A549 (cell line): ENCODE measurements at regions not wholly inside any gene's neighbourhood (a gene's known extent, or its start where the extent isn't known, plus 50 kb on each side); places are given as distances from the start of the nearest gene placed in this dataset.

ENCODE experiments used
- ATAC-seq, 2 experiments: fragments of 200-7000 bp in 1 of 2; fragments of >200 bp in 1 of 2; cut with Nextera tagmentation in 1 of 2; cut with Tn5 transposase in 1 of 2; 3 replicates each; pipeline versions ENCODE4 v1.8.0 to v1.9.1; 2018 to 2020; ENCODE audit warnings: mild to moderate bottlenecking in 1 of 2, moderate library complexity in 1 of 2
- CTCF ChIA-PET: fragments of 300-600 bp; sonication (Branson Sonifier 250); formaldehyde crosslinking; extraction: SDS; loops from one replicate; lab custom pipeline; 2021; ENCODE audit warnings: antibody characterized with exemption, inconsistent platforms; lab: Yijun Ruan, JAX
- POLR2A ChIA-PET: fragments of 350-600 bp; formaldehyde crosslinking; extraction: SDS; loops from one replicate; lab custom pipeline; 2021; ENCODE audit warnings: antibody characterized with exemption, inconsistent platforms; lab: Yijun Ruan, JAX
- DNase-seq, 2 experiments: peaks; one replicate each; pipeline versions ENCODE4 v3.0.0 to v3.0.0-alpha.2; 2011 to 2016; ENCODE audit warnings: low read depth in 1 of 2, low spot score in 1 of 2
- FAIRE-seq: peaks from 2 replicates; lab custom pipeline; 2011; peaks lifted over from hg19 to GRCh38; lab: Jason Lieb, UNC
- H3K27ac ChIP-seq, 2 experiments: fragments of >200 bp; sonication (Bioruptor Twin); formaldehyde crosslinking; 3 replicates each; pipeline ENCODE4 v1.5.1; 2016 to 2017
- H3K4me1 ChIP-seq: fragments of >200 bp; sonication (Bioruptor Twin); formaldehyde crosslinking; 3 replicates; pipeline ENCODE4 v1.6.1; 2016
- H3K4me2 ChIP-seq: fragments of >200 bp; sonication (Bioruptor Twin); formaldehyde crosslinking; 3 replicates; pipeline ENCODE4 v1.6.1; 2016
- H3K4me3 ChIP-seq: fragments of >200 bp; sonication (Bioruptor Twin); formaldehyde crosslinking; 3 replicates; pipeline ENCODE4 v1.5.1; 2016
- H3K9me3 ChIP-seq: fragments of >200 bp; sonication (Bioruptor Twin); formaldehyde crosslinking; 3 replicates; pipeline ENCODE4 v1.6.1; 2016
- ATOH8 ChIP-seq: fragments of 250-450 bp; sonication (Bioruptor Pico); IDR thresholded peaks from 2 replicates; pipeline ENCODE4 v1.5.0; 2020; ENCODE audit warnings: low read depth, mild to moderate bottlenecking, moderate library complexity
- CBX8 ChIP-seq: fragments of 200-600 bp; sonication (generic); IDR thresholded peaks from 2 replicates; pipeline ENCODE4 v1.6.1; 2016
- CEBPB ChIP-seq, 2 experiments: fragments of >200 bp in 1 of 2; sonication (Bioruptor Twin) in 1 of 2; formaldehyde crosslinking in 1 of 2; IDR thresholded peaks; 2 replicates each; pipeline ENCODE4 v1.6.1; 2012 to 2016
- EHF ChIP-seq: fragments of 250-450 bp; sonication (Bioruptor Pico); IDR thresholded peaks from 2 replicates; pipeline ENCODE4 v1.5.0; 2020; ENCODE audit warnings: mild to moderate bottlenecking
- ESRRA ChIP-seq: fragments of 150-350 bp; IDR thresholded peaks from 2 replicates; pipeline ENCODE4 v1.6.1; 2014; ENCODE audit warnings: mild to moderate bottlenecking, low read length, borderline replicate concordance
- FOSL2 ChIP-seq, 2 experiments: fragments of 450-650 bp in 1 of 2; fragments of >200 bp in 1 of 2; sonication (Bioruptor Twin) in 1 of 2; formaldehyde crosslinking; IDR thresholded peaks; 2 replicates each; pipeline versions ENCODE4 v1.5.0 to v1.6.1; 2016 to 2020; ENCODE audit warnings: mild to moderate bottlenecking in 1 of 2, moderate library complexity in 1 of 2
- FOXS1 ChIP-seq: fragments of 250-450 bp; sonication (Bioruptor Pico); IDR thresholded peaks from 2 replicates; pipeline ENCODE4 v1.5.0; 2020; ENCODE audit warnings: mild to moderate bottlenecking, moderate library complexity
- GATA3 ChIP-seq: IDR thresholded peaks from 2 replicates; pipeline ENCODE4 v1.6.1; 2012; ENCODE audit warnings: borderline replicate concordance
- HEYL ChIP-seq: fragments of 250-450 bp; sonication (Bioruptor Pico); IDR thresholded peaks from 2 replicates; pipeline ENCODE4 v1.8.0; 2021; ENCODE audit warnings: mild to moderate bottlenecking, moderate library complexity
- HOXB13 ChIP-seq: fragments of 250-450 bp; sonication (Bioruptor Pico); IDR thresholded peaks from 2 replicates; pipeline ENCODE4 v1.5.0; 2020; ENCODE audit warnings: low read depth, mild to moderate bottlenecking, moderate library complexity
- MAFK ChIP-seq: fragments of 450-650 bp; IDR thresholded peaks from 2 replicates; pipeline ENCODE4 v1.6.1; 2014; ENCODE audit not compliant: partially characterized antibody
- MAZ ChIP-seq: fragments of 150-350 bp; IDR thresholded peaks from 2 replicates; pipeline ENCODE4 v1.6.1; 2014; ENCODE audit warnings: antibody characterized with exemption, low read depth, low read length, borderline replicate concordance
- MYC ChIP-seq: IDR thresholded peaks from 2 replicates; pipeline ENCODE4 v1.6.1; 2012; ENCODE audit warnings: mild to moderate bottlenecking, inconsistent platforms, low read length, improper control_type of control experiment, borderline replicate concordance
- NFE2L2 ChIP-seq: fragments of 150-350 bp; conservative IDR thresholded peaks from 2 replicates; pipeline ENCODE4 v1.6.1; 2014; ENCODE audit warnings: low read length
- NPAS2 ChIP-seq: fragments of 250-450 bp; sonication (Bioruptor Pico); IDR thresholded peaks from 2 replicates; pipeline ENCODE4 v1.8.0; 2022; ENCODE audit warnings: mild to moderate bottlenecking, moderate library complexity, borderline replicate concordance
- NR3C1 ChIP-seq: fragments of >200 bp; sonication (Bioruptor Twin); formaldehyde crosslinking; IDR thresholded peaks from 3 replicates; pipeline ENCODE4 v1.6.1; 2017
- PBX3 ChIP-seq: IDR thresholded peaks from 2 replicates; pipeline ENCODE4 v1.6.1; 2012
- POLR2AphosphoS2 ChIP-seq: conservative IDR thresholded peaks from 2 replicates; pipeline ENCODE4 v1.6.1; 2012; ENCODE audit warnings: low read length, improper control_type of control experiment, inconsistent platforms
- RARB ChIP-seq: fragments of 250-450 bp; sonication (Bioruptor Pico); IDR thresholded peaks from 2 replicates; pipeline ENCODE4 v1.8.0; 2021; ENCODE audit warnings: mild to moderate bottlenecking, moderate library complexity
- SMC3 ChIP-seq: fragments of >200 bp; sonication (Bioruptor Twin); formaldehyde crosslinking; IDR thresholded peaks from 3 replicates; pipeline ENCODE4 v1.6.1; 2018; ENCODE audit warnings: inconsistent platforms
- TFCP2L1 ChIP-seq: fragments of 250-450 bp; sonication (Bioruptor Pico); IDR thresholded peaks from 2 replicates; pipeline ENCODE4 v1.5.0; 2021; ENCODE audit warnings: mild to moderate bottlenecking
- ZSCAN20 ChIP-seq: fragments of 250-450 bp; sonication (Bioruptor Pico); IDR thresholded peaks from 2 replicates; pipeline ENCODE4 v1.8.0; 2022; ENCODE audit warnings: mild to moderate bottlenecking, moderate library complexity
- WGBS: methylation state at CpG from one replicate; pipeline ENCODE4 v1.1.6; 2017; ENCODE audit errors: missing lambda C conversion rate; 5-methylcytosine and 5-hydroxymethylcytosine counted together
- TF ChIP-seq, protein P1 (sequence below): fragments of >200 bp; sonication (Bioruptor Twin); formaldehyde crosslinking; IDR thresholded peaks from 3 replicates; pipeline ENCODE4 v1.5.1; 2016
- TF ChIP-seq, protein P2 (sequence below): fragments of >200 bp; sonication (Bioruptor Twin); formaldehyde crosslinking; IDR thresholded peaks from 3 replicates; pipeline ENCODE4 v1.6.1; 2016
- TF ChIP-seq, protein P3 (sequence below): IDR thresholded peaks from 2 replicates; pipeline ENCODE4 v1.6.1; 2012; ENCODE audit warnings: low read depth, borderline replicate concordance

- H3K4me3 ChIP-seq, result no peak overlapping the region
- POLR2A ChIA-PET, result no interaction called here
- H3K4me2 ChIP-seq, result no peak overlapping the region
- DNase-seq, result no peak
- CTCF ChIA-PET, result no interaction called here
- H3K27ac ChIP-seq, result no peak overlapping the region
- no peaks in the 10 kb centered on the region for H3K9me3 ChIP-seq
- FAIRE-seq, result no peak
- H3K4me1 ChIP-seq, result no peaks in the 10 kb centered on the region
- no peak for TF ChIP-seq NR3C1
- no peak for TF ChIP-seq ESRRA
- no peak for TF ChIP-seq FOSL2 (IDR thresholded peaks at IDR 0.05)
- no peak for TF ChIP-seq FOSL2 (CRISPR knock-in tag; IDR thresholded peaks at IDR 0.05)
- TF ChIP-seq CEBPB (IDR thresholded peaks at IDR 0.05), result no peak
- no peak for TF ChIP-seq GATA3
- no peak for TF ChIP-seq CBX8
- TF ChIP-seq TFCP2L1 (CRISPR knock-in tag), result no peak
- TF ChIP-seq MYC, result no peak
- TF ChIP-seq, protein P1, sequence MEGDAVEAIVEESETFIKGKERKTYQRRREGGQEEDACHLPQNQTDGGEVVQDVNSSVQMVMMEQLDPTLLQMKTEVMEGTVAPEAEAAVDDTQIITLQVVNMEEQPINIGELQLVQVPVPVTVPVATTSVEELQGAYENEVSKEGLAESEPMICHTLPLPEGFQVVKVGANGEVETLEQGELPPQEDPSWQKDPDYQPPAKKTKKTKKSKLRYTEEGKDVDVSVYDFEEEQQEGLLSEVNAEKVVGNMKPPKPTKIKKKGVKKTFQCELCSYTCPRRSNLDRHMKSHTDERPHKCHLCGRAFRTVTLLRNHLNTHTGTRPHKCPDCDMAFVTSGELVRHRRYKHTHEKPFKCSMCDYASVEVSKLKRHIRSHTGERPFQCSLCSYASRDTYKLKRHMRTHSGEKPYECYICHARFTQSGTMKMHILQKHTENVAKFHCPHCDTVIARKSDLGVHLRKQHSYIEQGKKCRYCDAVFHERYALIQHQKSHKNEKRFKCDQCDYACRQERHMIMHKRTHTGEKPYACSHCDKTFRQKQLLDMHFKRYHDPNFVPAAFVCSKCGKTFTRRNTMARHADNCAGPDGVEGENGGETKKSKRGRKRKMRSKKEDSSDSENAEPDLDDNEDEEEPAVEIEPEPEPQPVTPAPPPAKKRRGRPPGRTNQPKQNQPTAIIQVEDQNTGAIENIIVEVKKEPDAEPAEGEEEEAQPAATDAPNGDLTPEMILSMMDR, result no peak
- TF ChIP-seq FOXS1 (CRISPR knock-in tag), result no peak
- TF ChIP-seq, all 56 proteins: peak for 0
- ATAC-seq, result no peak
- WGBS, result 48% methylated on average over 2 of the region's 2 CpGs
These were observed 1528.6 kb upstream of the SLC10A2 start for GRCh38 chr13:104594806-104595205.

GRCh38 chr13:104593693-104594092 is 1527.5 kb upstream of the SLC10A2 start:
- ATAC-seq (no peak), DNase-seq (no peak), FAIRE-seq (no peak)
- H3K4me2 ChIP-seq, result no peak overlapping the region
- H3K27ac ChIP-seq, result no peak overlapping the region
- ChIA-PET CTCF (no interaction called here), POLR2A (no interaction called here)
- H3K9me3 ChIP-seq, result no peaks in the 10 kb centered on the region
- no peak overlapping the region for H3K4me3 ChIP-seq
- no peaks in the 10 kb centered on the region for H3K4me1 ChIP-seq
- TF ChIP-seq PBX3 (no peak), CBX8 (no peak), MAZ (no peak), EHF (CRISPR knock-in tag) (no peak), MAFK (no peak)
- WGBS, result 4% methylated on average over 2 of the region's 2 CpGs

GRCh38 chr13:104593251-104593576 is 1527.0 kb upstream of the SLC10A2 start:
- no peaks in the 10 kb centered on the region for H3K9me3 ChIP-seq
- H3K4me2 ChIP-seq, result no peak overlapping the region
- no peaks in the 10 kb centered on the region for H3K4me1 ChIP-seq
- 0% methylated on average over 4 of the region's 4 CpGs for WGBS
- H3K4me3 ChIP-seq, result no peak overlapping the region
- ATAC-seq, result no peak
- CTCF ChIA-PET, result no interaction called here
- POLR2A ChIA-PET, result no interaction called here
- H3K27ac ChIP-seq, result no peak overlapping the region
- TF ChIP-seq, protein P2, sequence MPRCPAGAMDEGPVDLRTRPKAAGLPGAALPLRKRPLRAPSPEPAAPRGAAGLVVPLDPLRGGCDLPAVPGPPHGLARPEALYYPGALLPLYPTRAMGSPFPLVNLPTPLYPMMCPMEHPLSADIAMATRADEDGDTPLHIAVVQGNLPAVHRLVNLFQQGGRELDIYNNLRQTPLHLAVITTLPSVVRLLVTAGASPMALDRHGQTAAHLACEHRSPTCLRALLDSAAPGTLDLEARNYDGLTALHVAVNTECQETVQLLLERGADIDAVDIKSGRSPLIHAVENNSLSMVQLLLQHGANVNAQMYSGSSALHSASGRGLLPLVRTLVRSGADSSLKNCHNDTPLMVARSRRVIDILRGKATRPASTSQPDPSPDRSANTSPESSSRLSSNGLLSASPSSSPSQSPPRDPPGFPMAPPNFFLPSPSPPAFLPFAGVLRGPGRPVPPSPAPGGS, result no peak
- TF ChIP-seq TFCP2L1 (CRISPR knock-in tag) (no peak), POLR2AphosphoS2 (no peak)
- TF ChIP-seq, all 56 proteins: peak for 0
- FAIRE-seq (no peak), DNase-seq (no peak)

DNA sequence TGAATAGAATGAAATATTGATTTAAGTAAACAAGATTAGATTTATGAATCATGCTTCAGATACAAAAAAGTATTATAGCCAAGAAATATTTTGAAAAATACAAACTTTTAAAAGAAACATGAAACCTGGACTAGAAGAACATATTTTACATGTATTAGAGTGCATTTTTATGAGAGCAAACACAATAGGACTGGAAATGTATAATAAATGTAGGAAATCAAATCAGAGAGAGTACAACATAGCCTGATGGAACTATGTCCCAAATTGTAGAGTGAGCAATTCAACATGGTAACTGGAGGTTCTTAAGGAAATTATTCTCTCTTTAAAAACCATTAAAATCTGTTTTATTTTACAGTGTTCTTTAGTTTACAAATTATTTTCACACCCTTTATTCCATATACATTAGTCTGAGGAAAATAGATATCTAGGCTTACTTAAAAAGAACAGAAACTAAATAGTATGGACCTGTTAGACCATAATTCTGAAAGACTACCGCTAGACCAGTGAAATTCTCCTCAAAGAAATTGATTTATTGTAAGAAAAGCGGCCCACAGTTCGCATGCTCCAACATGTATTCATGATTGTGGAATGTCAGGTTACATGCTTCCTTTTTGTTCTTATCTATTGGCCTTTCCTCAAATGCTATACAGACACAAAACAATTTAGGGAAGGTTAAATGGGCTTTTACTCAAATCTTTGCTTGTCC is 1526.5 kb upstream of the SLC10A2 start:
- WGBS, result 3% methylated on average over 3 of the region's 3 CpGs
- H3K4me1 ChIP-seq, result no peaks in the 10 kb centered on the region
- FAIRE-seq, result no peak
- H3K9me3 ChIP-seq, result no peaks in the 10 kb centered on the region
- no peak overlapping the region for H3K4me2 ChIP-seq
- DNase-seq, result no peak
- no peak for ATAC-seq
- CTCF ChIA-PET, result no interaction called here
- no peak overlapping the region for H3K27ac ChIP-seq
- H3K4me3 ChIP-seq, result no peak overlapping the region
- POLR2A ChIA-PET, result no interaction called here
- TF ChIP-seq NFE2L2, result no peak
- TF ChIP-seq ESRRA, result no peak
- no peak for TF ChIP-seq NPAS2
- no peak for TF ChIP-seq SMC3
- TF ChIP-seq FOSL2 (IDR thresholded peaks at IDR 0.05), result no peak
- no peak for TF ChIP-seq FOSL2 (CRISPR knock-in tag; IDR thresholded peaks at IDR 0.05)
- TF ChIP-seq ZSCAN20 (CRISPR knock-in tag), result no peak
- TF ChIP-seq RARB (CRISPR knock-in tag), result no peak
- TF ChIP-seq HEYL (CRISPR knock-in tag), result no peak
- no peak for TF ChIP-seq MAFK
- TF ChIP-seq, protein P3, sequence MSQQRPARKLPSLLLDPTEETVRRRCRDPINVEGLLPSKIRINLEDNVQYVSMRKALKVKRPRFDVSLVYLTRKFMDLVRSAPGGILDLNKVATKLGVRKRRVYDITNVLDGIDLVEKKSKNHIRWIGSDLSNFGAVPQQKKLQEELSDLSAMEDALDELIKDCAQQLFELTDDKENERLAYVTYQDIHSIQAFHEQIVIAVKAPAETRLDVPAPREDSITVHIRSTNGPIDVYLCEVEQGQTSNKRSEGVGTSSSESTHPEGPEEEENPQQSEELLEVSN, result no peak
- TF ChIP-seq HOXB13, result no peak
- no peak for TF ChIP-seq ATOH8
